ENCODE measurements at regions not wholly inside any gene's neighbourhood (a gene's known extent, or its start where the extent isn't known, plus 50 kb on each side); places are given as distances from the start of the nearest gene placed in this dataset.

DNA sequence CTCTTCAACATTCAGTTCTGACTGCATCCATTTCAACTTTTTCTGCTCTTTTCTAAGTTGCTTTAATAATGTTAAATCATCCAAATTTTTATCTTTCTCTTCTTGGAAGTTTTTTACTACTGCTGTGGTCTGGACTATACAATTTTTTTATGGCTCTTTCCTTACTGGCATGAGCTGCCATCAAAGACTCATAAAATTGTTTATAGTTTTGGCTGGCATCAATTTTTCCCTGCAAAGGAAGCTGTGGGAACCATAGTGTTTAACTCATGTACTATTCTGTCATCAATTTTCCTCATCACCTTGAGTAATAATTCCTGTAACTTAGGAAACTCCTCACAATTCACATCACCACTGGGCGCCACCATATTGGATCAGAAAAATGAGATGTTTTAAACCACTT is 77.6 kb upstream of the A1CF start:
- H3K9me3 ChIP-seq (replicated peaks; ENCODE audit: control insufficient read depth, insufficient read depth, low read length), result no peaks in the 10 kb centered on the region
- CTCF ChIA-PET, result no interaction called here
- no peak overlapping the region for H3K9ac ChIP-seq (replicated peaks; ENCODE audit: extremely low read depth, insufficient read depth, low read length)
- no peaks in the 10 kb centered on the region for H3K27me3 ChIP-seq (ENCODE audit: control insufficient read depth in 2 of 2, insufficient read depth in 2 of 2, low read length in 2 of 2)
- no peak overlapping the region for H3K27ac ChIP-seq (ENCODE audit: insufficient read depth, low read depth, low read length)
- no peaks in the 10 kb centered on the region for H3K79me2 ChIP-seq (ENCODE audit: control insufficient read depth, insufficient read depth, low read length)
- no peaks in the 10 kb centered on the region for H3K36me3 ChIP-seq (ENCODE audit: control insufficient read depth in 2 of 2, extremely low read depth in 1 of 2, insufficient read depth in 2 of 2, low read length in 2 of 2)
- no peaks in the 10 kb centered on the region for H3K9me1 ChIP-seq (replicated peaks; ENCODE audit: control insufficient read depth, extremely low read depth, insufficient read depth, low read length)
- BruUV-seq (replicated peaks), result no TSS peak
- FAIRE-seq (no peak), DNase-seq (ENCODE audit: low read depth, low spot score) (no peak)
- no peaks in the 10 kb centered on the region for H4K20me1 ChIP-seq (replicated peaks; ENCODE audit: control insufficient read depth, extremely low read depth, insufficient read depth, low read length)
- no peak overlapping the region for H3K4me2 ChIP-seq (ENCODE audit: insufficient read depth, low read length)
- TF ChIP-seq POLR2A (IDR thresholded peaks at IDR 0.05; ENCODE audit: low read depth, low read length), result no peak
- no peaks in the 10 kb centered on the region for H3K4me1 ChIP-seq (ENCODE audit: control insufficient read depth, extremely low read depth, insufficient read depth, low read length)
- no peak overlapping the region for H3K4me3 ChIP-seq (replicated peaks in 1 of 3; ENCODE audit: insufficient read depth in 1 of 3, low read depth in 1 of 3, low read length in 3 of 3)
- dilution Hi-C loops (cut with MboI; ENCODE audit: extremely low pct_ligation_motif_present, low sequenced_read_pairs) (no loop called here), intact Hi-C loops (cut with micrococcal nuclease) (no loop called here)
- POLR2A ChIA-PET, result no interaction called here
- H2AFZ ChIP-seq (ENCODE audit: low read depth, low read length), result no peak overlapping the region

DNA sequence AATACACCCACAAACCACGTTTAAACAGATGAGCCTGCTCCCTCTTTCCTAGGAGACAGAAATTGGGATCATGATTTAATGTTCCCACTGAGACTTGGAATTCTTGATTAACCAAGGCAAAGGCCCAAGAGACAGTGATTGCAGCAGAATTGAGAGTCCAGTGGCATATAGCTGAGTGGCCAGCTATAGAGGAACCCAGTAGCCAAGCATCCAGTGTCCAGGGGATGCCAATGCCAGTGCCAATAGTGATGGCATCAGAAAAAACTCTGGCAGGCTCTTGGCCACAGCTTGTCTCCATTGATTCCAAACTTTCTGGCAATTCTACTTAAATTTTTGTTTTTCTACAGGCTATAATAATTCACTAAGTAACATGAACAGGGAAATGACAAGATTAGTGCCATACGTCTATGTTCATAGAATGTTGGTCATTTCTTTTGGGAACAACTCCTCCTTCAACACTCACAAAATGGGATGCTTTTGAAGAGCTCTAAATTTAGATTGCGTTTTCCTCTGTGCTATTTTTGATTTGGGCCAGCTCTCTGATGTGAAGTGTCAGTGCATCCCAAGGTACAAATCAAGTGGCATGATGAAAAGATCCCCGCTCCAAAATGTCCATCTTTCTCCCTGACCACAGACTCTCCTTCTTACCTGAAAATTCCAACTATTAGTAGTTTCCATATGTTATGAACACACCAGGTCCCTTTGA is 83.1 kb upstream of the A1CF start:
- FAIRE-seq (no peak), DNase-seq (ENCODE audit: low read depth, low spot score) (no peak)
- ChIA-PET POLR2A (no interaction called here), CTCF (no interaction called here)
- Histone ChIP-seq H3K9me3 (replicated peaks; ENCODE audit: control insufficient read depth, insufficient read depth, low read length) (no peaks in the 10 kb centered on the region), H3K4me3 (replicated peaks in 1 of 3; ENCODE audit: insufficient read depth in 1 of 3, low read depth in 1 of 3, low read length in 3 of 3) (no peak overlapping the region), H3K4me1 (ENCODE audit: control insufficient read depth, extremely low read depth, insufficient read depth, low read length) (no peaks in the 10 kb centered on the region), H3K79me2 (ENCODE audit: control insufficient read depth, insufficient read depth, low read length) (no peaks in the 10 kb centered on the region), H3K4me2 (ENCODE audit: insufficient read depth, low read length) (no peak overlapping the region), H2AFZ (ENCODE audit: low read depth, low read length) (no peak overlapping the region), H4K20me1 (replicated peaks; ENCODE audit: control insufficient read depth, extremely low read depth, insufficient read depth, low read length) (no peaks in the 10 kb centered on the region), H3K9ac (replicated peaks; ENCODE audit: extremely low read depth, insufficient read depth, low read length) (no peak overlapping the region), H3K36me3 (ENCODE audit: control insufficient read depth in 2 of 2, extremely low read depth in 1 of 2, insufficient read depth in 2 of 2, low read length in 2 of 2) (no peaks in the 10 kb centered on the region), H3K9me1 (replicated peaks; ENCODE audit: control insufficient read depth, extremely low read depth, insufficient read depth, low read length) (no peaks in the 10 kb centered on the region), H3K27ac (ENCODE audit: insufficient read depth, low read depth, low read length) (no peak overlapping the region), H3K27me3 (ENCODE audit: control insufficient read depth in 2 of 2, insufficient read depth in 2 of 2, low read length in 2 of 2) (no peaks in the 10 kb centered on the region)
- BruUV-seq (replicated peaks), result no TSS peak
- TF ChIP-seq POLR2AphosphoS5 (IDR thresholded peaks at IDR 0.05; ENCODE audit: insufficient read depth, low read depth, low read length), result no peak
- dilution Hi-C loops (cut with MboI; ENCODE audit: extremely low pct_ligation_motif_present, low sequenced_read_pairs), result no loop called here
- intact Hi-C loops (cut with micrococcal nuclease), result no loop called here

Measured in endothelial cell of umbilical vein (primary cell).